SK-N-SH treated with all-trans-retinoic acid at 6 μM for 48 hours (cell line): ENCODE measurements at regions not wholly inside any gene's neighbourhood (a gene's known extent, or its start where the extent isn't known, plus 50 kb on each side); places are given as distances from the start of the nearest gene placed in this dataset.

Experiments
- ATAC-seq: fragments of 200-7000 bp; cut with Tn5 transposase; 3 replicates; pipeline ENCODE4 v1.9.1; 2020; ENCODE audit warnings: mild to moderate bottlenecking, moderate library complexity
- BACH2 ChIP-seq: fragments of 250-450 bp; sonication (Bioruptor Pico); IDR thresholded peaks from 2 replicates; pipeline ENCODE4 v1.9.0; 2021; ENCODE audit warnings: mild to moderate bottlenecking, borderline replicate concordance
- CSDC2 ChIP-seq: fragments of 250-450 bp; sonication (Bioruptor Pico); IDR thresholded peaks from 2 replicates; pipeline ENCODE4 v1.5.0; 2020; ENCODE audit warnings: mild to moderate bottlenecking, moderate library complexity
- CSRNP3 ChIP-seq: fragments of 250-450 bp; sonication (Bioruptor Pico); IDR thresholded peaks from 2 replicates; pipeline ENCODE4 v1.5.1; 2021; ENCODE audit warnings: mild to moderate bottlenecking, moderate library complexity
- ESRRG ChIP-seq: fragments of 250-450 bp; sonication (Bioruptor Pico); IDR thresholded peaks from 2 replicates; pipeline ENCODE4 v1.6.1; 2021; ENCODE audit warnings: mild to moderate bottlenecking
- GLIS3 ChIP-seq: fragments of 250-450 bp; sonication (Bioruptor Pico); IDR thresholded peaks from 2 replicates; pipeline ENCODE4 v1.5.0; 2020; ENCODE audit warnings: mild to moderate bottlenecking, moderate library complexity
- ISL1 ChIP-seq: fragments of 250-450 bp; sonication (Bioruptor Pico); IDR thresholded peaks from 2 replicates; pipeline ENCODE4 v2.1.2; 2022; ENCODE audit warnings: mild to moderate bottlenecking, moderate library complexity
- OSR1 ChIP-seq: fragments of 250-450 bp; sonication (Bioruptor Pico); IDR thresholded peaks from 2 replicates; pipeline ENCODE4 v1.8.0; 2022; ENCODE audit warnings: moderate library complexity, mild to moderate bottlenecking, inconsistent platforms
- PATZ1 ChIP-seq: fragments of 250-450 bp; sonication (Bioruptor Pico); IDR thresholded peaks from 2 replicates; pipeline ENCODE4 v1.8.0; 2020; ENCODE audit warnings: mild to moderate bottlenecking, moderate library complexity, borderline replicate concordance
- POU6F1 ChIP-seq: fragments of 250-450 bp; sonication (Bioruptor Pico); IDR thresholded peaks from 2 replicates; pipeline ENCODE4 v1.8.0; 2021; ENCODE audit warnings: low read depth, mild to moderate bottlenecking, moderate library complexity, borderline replicate concordance
- PPARA ChIP-seq: fragments of 250-450 bp; sonication (Bioruptor Pico); IDR thresholded peaks from 2 replicates; pipeline ENCODE4 v1.5.0; 2020; ENCODE audit warnings: mild to moderate bottlenecking, borderline replicate concordance
- RARB ChIP-seq: fragments of 250-450 bp; sonication (Bioruptor Pico); IDR thresholded peaks from 2 replicates; pipeline ENCODE4 v1.8.0; 2021; ENCODE audit warnings: mild to moderate bottlenecking, moderate library complexity
- SNAI2 ChIP-seq: fragments of 250-450 bp; sonication (Bioruptor Pico); IDR thresholded peaks from 2 replicates; pipeline ENCODE4 v1.5.0; 2020; ENCODE audit warnings: mild to moderate bottlenecking, moderate library complexity
- TCF4 ChIP-seq: fragments of 250-450 bp; sonication (Bioruptor Pico); IDR thresholded peaks from 2 replicates; pipeline ENCODE4 v1.8.0; 2021; ENCODE audit warnings: mild to moderate bottlenecking, moderate library complexity, borderline replicate concordance
- TOX ChIP-seq: fragments of 250-450 bp; sonication (Bioruptor Pico); IDR thresholded peaks from 2 replicates; pipeline ENCODE4 v1.8.0; 2021; ENCODE audit warnings: mild to moderate bottlenecking, moderate library complexity, borderline replicate concordance
- TSHZ2 ChIP-seq: fragments of 250-450 bp; sonication (Bioruptor Pico); IDR thresholded peaks from 2 replicates; pipeline ENCODE4 v1.5.0; 2020; ENCODE audit warnings: mild to moderate bottlenecking, moderate library complexity
- ZC3H10 ChIP-seq: fragments of 250-450 bp; sonication (Bioruptor Pico); IDR thresholded peaks from 2 replicates; pipeline ENCODE4 v1.5.1; 2021; ENCODE audit warnings: mild to moderate bottlenecking, moderate library complexity
- ZFP3 ChIP-seq: fragments of 250-450 bp; sonication (Bioruptor Pico); IDR thresholded peaks from 2 replicates; pipeline ENCODE4 v1.5.0; 2020; ENCODE audit warnings: mild to moderate bottlenecking, moderate library complexity
- ZFP30 ChIP-seq: fragments of 450-650 bp; formaldehyde crosslinking; IDR thresholded peaks from 2 replicates; pipeline ENCODE4 v1.5.0; 2022; ENCODE audit warnings: mild to moderate bottlenecking, moderate library complexity
- ZNF565 ChIP-seq: fragments of 450-650 bp; formaldehyde crosslinking; conservative IDR thresholded peaks from 2 replicates; pipeline ENCODE4 v1.5.0; 2020; ENCODE audit warnings: low read depth, mild to moderate bottlenecking, moderate library complexity
- ZNF70 ChIP-seq: fragments of 450-650 bp; formaldehyde crosslinking; IDR thresholded peaks from 2 replicates; pipeline ENCODE4 v1.5.0; 2020; ENCODE audit warnings: mild to moderate bottlenecking, moderate library complexity
- ZNF8 ChIP-seq: fragments of 450-650 bp; formaldehyde crosslinking; IDR thresholded peaks from 2 replicates; pipeline ENCODE4 v1.5.0; 2020; ENCODE audit warnings: mild to moderate bottlenecking, moderate library complexity

GRCh38 chr2:226336283-226336682 lies 463.3 kb downstream of the IRS1 start:
- TF ChIP-seq ZFP3 (CRISPR knock-in tag) (no peak), POU6F1 (no peak), TCF4 (CRISPR knock-in tag) (no peak), ZNF8 (no peak), ISL1 (CRISPR knock-in tag) (no peak), TOX (CRISPR knock-in tag) (no peak), ZFP30 (CRISPR knock-in tag) (no peak), ZNF70 (CRISPR knock-in tag) (no peak)
- no peak for ATAC-seq

- TF ChIP-seq CSRNP3 (no peak), ZC3H10 (CRISPR knock-in tag) (no peak), ZNF565 (CRISPR knock-in tag) (no peak), PATZ1 (no peak), OSR1 (CRISPR knock-in tag) (no peak), ESRRG (CRISPR knock-in tag) (no peak), ISL1 (CRISPR knock-in tag) (no peak), TOX (CRISPR knock-in tag) (no peak), TCF4 (CRISPR knock-in tag) (no peak), RARB (CRISPR knock-in tag) (no peak), ZNF8 (no peak), ZFP3 (CRISPR knock-in tag) (no peak), BACH2 (CRISPR knock-in tag) (no peak), CSDC2 (CRISPR knock-in tag) (no peak), ZNF70 (CRISPR knock-in tag) (no peak), GLIS3 (no peak), PPARA (CRISPR knock-in tag) (no peak), TSHZ2 (no peak)
- no peak for ATAC-seq
These were observed 464.5 kb downstream of the IRS1 start for GRCh38 chr2:226334981-226335720.

- TF ChIP-seq SNAI2 (CRISPR knock-in tag) (no peak), ZNF70 (CRISPR knock-in tag) (no peak)
- ATAC-seq = no peak
These were observed 466.2 kb downstream of the IRS1 start for GRCh38 chr2:226333388-226333787.

GRCh38 chr2:226330206-226330605 lies 469.4 kb downstream of the IRS1 start:
- TF ChIP-seq TSHZ2 (no peak), OSR1 (CRISPR knock-in tag) (no peak), POU6F1 (no peak), ESRRG (CRISPR knock-in tag) (no peak)

More at GRCh38 chr2:226330206-226330605, 469.4 kb downstream of the IRS1 start:
- no peak for ATAC-seq
